NCI-H1092 treated with DMSO at 0.1 percent for 48 hours (cell line): ENCODE measurements at regions not wholly inside any gene's neighbourhood (a gene's known extent, or its start where the extent isn't known, plus 50 kb on each side); places are given as distances from the start of the nearest gene placed in this dataset.
A peak's percentile ranks its signal among the peaks of the same experiment; 100 is the strongest.

Experiments
- DNase-seq: peaks from one replicate; lab custom pipeline; 2025; lab: John Stamatoyannopoulos, UW

- no peak for DNase-seq
Observed at GRCh38 chr6:43904311-43905123, 134.5 kb downstream of the VEGFA start.

GRCh38 chr6:43903739-43904290 is 133.8 kb downstream of the VEGFA start:
- DNase-seq: no peak

- DNase-seq: no peak
Observed at GRCh38 chr6:43901733-43902230, 131.8 kb downstream of the VEGFA start.

GRCh38 chr6:43900916-43901732 is 131.1 kb downstream of the VEGFA start:
- DNase-seq: peak; percentile 89

DNA sequence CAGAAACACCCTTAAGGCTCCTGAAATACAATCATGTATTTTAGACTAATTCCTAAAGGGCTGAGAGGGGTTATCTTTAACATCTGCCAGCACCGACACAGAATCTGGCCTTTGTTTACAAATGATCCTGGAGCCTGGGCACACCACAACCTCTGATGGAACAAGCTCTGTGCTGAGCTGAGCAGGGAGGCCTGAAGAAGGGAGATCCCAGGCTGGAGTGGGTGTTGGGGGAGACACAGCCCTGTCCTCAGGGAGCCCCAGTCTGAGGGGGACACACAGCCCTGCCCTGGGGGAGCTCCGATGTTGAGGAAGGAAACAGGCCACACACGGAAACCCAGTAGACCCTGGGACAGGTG is 130.5 kb downstream of the VEGFA start:
- peak; percentile 81 for DNase-seq

DNA sequence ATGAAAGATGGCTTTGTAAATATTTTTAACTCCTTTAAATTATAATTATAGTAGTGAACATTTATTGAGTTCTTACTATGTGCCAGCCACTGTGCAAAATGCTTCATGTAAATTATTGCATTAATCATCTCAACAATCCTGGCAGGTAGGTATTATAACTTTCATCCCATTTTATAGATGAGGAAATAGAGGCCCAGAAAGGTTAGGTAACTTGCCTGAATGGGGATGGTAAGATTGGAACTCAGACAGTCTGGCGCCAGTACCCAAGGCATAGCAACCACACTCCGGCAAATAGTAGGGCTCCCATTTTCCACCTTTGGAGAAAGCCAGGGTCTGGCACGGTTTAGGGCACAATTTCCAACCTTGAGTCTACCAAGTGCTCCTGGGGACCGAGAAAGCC is 129.8 kb downstream of the VEGFA start:
- DNase-seq: no peak

DNA sequence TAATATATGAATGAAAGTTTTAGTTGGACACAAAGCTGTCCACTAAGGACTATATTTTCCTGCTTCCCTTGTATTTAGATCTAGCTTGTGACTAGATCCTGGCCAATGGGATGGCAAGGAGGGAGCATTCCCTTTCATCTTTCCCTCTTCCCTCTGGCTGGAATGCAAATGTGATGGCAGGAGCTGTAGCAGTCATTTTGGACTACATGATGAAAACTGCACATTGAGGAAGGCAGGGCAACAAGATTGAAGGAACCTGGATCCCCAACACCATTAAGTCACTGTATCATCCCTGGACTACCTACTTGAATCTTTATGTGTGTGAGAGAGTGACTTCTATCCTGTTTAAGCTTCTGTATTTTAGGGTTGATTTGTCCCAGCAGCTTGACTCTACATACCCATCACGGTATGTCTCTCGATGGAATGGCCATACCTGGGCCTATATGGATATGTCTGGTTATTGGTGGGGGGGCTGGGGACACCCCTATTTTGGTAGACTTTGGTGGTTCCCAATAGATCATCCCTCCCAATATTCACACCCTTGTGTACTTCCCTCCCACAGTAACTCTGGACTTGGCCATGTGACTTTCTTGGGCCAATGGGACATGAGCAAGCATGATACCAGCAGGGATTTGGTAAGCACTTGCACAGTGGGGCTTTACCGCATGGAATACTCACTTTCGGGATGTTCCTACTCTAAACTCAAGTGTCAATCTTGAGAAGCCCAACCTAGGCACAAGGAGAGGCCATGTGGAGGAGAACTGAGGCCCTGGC is 128.5 kb downstream of the VEGFA start:
- DNase-seq: no peak

DNA sequence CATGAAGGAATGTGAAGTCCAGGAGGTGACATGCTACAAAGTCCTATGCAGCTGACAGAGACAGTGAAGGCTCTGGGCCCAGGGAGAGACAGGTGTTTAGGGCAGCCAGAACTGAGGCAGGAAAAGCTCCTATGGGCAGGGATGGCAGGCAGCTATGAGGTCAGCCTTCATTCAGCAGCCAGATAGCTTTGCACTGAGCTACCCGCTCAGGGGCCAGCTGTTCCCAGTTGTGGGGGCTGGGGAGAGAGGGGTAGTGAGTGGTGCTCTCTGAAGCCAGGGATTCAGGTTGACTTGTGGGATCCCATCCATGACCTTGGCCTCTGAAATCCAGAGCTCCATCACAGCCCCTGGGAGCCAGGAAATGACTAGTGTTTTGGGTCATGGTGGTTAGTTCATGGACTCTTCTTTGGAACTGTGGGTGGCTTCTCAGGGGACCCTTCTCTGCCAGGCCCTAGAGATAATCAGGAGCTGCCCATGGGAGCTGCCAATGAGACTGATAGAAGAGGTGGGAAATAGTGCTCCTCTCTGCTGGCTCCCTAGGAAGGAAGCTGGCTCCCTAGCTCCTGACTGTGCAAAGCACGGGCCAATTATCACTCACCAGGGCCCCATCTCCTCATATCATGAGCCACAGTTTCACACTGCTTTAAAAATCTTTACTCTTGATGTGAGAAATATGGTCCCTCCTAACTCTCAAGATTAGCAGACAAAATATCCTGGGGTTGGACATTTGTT is 127.7 kb downstream of the VEGFA start:
- DNase-seq: no peak

DNA sequence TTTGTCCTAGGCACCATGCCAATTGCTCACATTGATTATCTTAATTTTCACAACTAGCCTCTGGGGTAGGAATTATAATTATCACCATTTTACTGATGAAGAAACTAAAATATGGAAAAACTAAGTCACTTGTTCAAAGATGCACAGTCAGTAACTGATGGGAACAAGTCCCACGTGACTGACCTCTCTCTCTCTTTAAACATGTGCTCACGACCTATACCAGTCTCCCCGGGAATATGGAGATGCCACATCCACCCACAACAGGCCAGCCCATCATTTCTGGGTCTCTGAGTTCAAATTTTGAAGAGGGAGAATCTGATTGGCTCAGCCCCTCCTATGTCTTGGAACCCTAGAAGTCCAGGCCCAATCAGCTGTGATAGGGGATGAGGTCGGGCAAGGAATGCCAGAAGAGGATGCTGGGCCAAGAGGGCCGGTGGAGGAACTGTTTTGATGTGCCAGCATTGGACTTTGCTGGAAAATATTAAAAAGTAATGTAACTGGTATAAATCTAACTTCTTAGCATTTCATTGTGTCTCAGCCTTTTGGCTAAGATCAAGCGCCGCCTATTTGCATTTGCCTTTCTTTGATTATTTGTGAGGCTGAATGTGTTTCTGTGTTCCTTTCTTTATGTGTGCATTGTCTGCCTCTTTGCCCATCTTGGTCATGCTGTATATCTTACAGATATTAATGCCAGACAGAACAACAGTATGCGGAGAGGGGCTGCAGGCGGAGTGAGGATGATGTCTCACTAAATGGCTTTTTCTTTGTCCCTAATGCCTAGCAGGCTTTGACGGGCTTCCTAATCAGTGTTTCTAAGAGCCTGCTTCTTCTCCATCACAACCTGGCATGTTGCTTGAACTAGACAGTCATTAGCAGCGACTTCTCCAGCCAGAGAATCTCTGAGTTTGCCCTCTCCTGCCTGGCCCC is 126.6 kb downstream of the VEGFA start:
- DNase-seq: peak; percentile 57

DNA sequence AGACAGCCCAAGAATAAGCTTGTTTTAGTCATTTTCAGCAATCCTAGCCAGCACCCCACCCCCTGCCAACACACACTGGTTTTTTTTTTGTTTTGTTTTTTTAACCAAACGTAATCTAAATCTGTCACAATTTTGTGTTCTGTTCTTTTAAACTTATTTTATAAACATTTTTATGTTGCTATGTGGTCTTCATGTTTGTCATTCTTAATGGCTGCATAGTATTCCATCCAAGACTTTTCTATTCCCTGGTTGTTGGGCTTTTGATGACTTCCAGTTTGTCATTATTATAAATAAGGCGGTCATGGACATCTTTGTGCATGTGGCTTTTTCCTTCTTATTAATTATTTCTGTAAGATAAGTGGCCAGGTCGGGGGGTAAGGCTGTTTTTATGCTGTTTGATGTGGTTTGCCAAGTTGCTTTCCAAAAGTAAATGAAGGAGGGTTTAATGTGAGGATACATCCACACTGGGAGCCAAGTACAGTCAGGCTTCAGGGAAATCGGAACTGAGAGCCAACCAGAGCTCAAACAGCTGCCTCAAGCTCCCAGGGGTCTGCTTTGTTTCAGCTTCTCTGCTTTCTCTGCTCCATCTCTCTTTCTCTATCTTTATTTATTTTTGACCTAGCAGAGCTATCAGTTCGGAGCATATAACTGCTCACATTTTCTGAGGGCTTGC is 125.8 kb downstream of the VEGFA start:
- peak; percentile 65 for DNase-seq

DNA sequence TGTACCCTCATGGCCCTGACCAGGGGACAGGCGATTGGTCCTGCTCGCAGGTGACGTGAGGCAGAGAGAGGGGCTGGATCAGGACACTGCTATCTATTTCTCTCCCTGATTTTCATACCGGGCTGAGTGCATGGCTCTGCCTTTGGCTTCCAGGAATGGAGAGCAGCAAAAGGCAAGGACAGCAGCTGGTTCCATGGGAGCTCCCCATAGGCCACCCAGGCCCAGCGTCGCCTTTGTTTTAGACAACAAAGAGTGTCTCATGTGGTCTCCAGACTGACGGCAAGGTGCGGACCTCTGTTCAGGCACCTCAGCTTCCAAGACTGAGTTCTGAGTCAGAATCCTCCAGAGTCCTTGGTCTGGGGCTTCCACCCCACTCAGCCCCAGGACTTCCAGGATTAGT is 123.1 kb downstream of the VEGFA start:
- DNase-seq: no peak

DNA sequence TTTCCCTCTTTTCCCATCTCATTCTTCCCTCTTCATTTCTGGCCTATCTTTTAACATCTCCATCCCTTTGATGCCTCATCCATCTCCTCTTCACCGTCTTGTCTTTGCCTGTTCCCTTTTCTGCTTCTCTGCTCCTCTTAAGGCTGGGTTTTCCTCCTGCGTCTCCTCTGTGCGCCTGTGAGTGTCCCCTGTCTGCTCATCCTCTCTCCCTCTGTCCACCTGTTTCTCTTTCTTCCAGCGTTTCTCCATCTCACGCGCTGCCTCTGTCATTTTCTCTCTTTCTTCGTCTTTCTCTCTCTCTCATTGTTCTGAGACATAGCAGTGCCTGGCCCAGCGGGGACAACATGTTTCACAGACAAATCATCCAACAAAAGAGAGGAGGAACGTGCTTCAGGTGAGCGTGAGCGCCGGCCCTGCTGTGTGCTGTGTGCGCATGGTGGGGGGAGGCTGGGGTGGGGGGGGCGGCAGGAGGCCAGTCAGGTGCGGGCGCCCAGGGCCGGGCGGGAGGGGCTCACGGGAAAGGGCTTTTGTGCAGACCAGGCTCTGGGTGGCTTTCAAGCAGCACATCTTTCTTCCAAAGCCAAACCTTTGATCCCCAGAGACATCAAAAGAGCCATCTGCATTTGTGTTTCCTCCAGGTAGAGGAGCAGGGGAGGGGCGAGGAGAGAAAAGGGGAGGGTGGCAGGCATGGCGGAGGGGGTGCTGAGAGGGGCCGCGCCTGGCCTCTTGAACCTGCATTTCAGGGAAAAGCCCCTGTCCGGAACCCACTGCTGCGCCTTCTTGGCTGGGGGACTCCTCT is 121.3 kb downstream of the VEGFA start:
- DNase-seq: peak; percentile 71

DNA sequence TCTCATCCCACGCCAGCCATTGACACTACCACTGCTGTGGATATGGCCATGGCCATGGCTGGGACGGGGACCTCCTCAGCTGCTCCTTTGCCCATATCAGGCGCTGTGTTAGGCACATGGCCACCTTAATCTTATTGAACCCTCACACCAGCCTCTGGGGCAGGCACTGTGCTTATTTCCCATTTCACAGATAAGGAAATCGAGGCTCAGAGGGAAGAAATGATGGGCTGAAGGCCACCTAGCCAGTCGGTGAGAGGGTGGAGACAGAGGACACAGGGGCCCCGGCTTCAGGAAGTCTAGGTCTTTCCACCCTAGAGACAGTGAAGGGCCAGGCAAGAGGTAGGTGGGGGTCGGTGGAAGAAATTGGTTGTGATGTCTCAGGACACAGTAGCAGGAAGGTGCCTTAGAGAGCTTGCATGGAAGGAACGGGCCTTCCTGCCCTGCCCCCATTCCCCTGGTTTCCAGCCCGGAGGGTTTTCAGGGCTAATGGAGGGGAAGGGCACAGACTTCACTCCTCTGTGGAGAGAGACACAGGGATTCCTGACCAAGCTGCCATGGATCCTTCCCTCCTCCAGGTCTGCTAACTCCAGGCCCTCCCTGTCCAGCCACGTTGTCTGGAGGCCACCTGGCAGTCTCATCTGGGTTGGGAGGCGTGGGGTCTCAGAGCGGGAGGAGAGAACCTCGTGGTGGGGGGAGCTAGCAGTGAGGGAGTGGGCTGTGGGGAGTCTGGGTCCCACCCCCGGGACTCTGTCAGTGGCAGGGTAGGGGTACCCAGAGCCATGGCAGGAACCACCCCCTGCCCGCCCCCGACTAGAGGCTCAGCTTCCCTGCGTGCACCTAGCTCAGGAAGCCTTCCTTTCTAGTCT is 120.4 kb downstream of the VEGFA start:
- no peak for DNase-seq

DNA sequence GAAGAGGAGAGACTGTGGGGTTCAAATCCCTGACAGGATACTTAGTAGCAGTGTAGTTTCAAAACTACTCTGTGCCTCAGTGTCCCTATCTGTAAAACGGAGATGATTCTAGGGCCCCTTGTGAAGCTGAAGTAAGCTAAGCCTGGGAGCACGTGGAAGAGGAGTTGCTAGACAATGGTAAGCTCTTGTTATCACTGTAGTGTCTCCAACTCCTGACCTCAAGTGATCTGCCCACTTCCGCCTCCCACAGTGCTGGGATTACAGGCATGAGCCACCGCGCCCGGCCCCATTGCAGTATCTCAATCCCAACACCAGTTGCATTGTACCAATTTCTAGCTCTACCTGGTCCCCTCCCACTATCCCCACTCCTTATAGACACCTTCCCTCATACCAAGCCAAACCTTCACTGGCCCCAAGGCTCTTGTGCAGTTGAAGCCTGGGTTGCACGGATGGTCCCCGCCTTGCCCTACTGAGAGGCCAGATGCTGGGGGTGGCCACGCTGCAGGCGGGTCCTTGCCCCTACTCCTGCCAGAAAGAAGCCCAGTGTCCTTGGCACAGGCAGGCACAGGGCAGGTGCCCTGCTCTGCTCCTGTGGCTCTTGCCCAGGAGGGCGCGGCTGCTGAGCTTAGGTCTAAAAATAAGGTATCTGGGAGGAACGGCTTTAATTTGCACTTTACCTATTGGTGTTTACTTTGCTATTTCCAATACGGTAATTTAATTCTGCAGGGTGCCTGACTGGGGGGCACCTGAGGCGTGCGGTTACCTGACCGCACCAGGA is 118.1 kb downstream of the VEGFA start:
- no peak for DNase-seq

- no peak for DNase-seq
Observed at GRCh38 chr6:43887340-43887858, 117.4 kb downstream of the VEGFA start.

GRCh38 chr6:43886717-43887339 is 116.8 kb downstream of the VEGFA start:
- DNase-seq: no peak
